ENCODE measurements at regions not wholly inside any gene's neighbourhood (a gene's known extent, or its start where the extent isn't known, plus 50 kb on each side); places are given as distances from the start of the nearest gene placed in this dataset.

- DNase-seq: no peak
Observed at GRCh38 chr20:11712639-11713160, 205.0 kb upstream of the BTBD3 start.

- DNase-seq: no peak
Observed at GRCh38 chr20:11714886-11715285, 202.8 kb upstream of the BTBD3 start.

- DNase-seq: no peak
Observed at GRCh38 chr20:11716239-11716944, 201.3 kb upstream of the BTBD3 start.

GRCh38 chr20:11716945-11717248 is 200.8 kb upstream of the BTBD3 start:
- DNase-seq: no peak

GRCh38 chr20:11717562-11717961 is 200.1 kb upstream of the BTBD3 start:
- no peak for DNase-seq

- DNase-seq: no peak
Observed at GRCh38 chr20:11718474-11719094, 199.1 kb upstream of the BTBD3 start.

GRCh38 chr20:11719153-11719552 is 198.5 kb upstream of the BTBD3 start:
- DNase-seq: no peak

GRCh38 chr20:11721411-11721810 is 196.3 kb upstream of the BTBD3 start:
- DNase-seq: no peak

- DNase-seq: no peak
Observed at GRCh38 chr20:11724097-11724496, 193.6 kb upstream of the BTBD3 start.

- no peak for DNase-seq
Observed at GRCh38 chr20:11726026-11726425, 191.7 kb upstream of the BTBD3 start.

GRCh38 chr20:11727708-11728107 is 190.0 kb upstream of the BTBD3 start:
- DNase-seq: no peak

- no peak for DNase-seq
Observed at GRCh38 chr20:11728937-11729336, 188.8 kb upstream of the BTBD3 start.

- no peak for DNase-seq
Observed at GRCh38 chr20:11729806-11730205, 187.9 kb upstream of the BTBD3 start.

GRCh38 chr20:11734431-11734830 is 183.3 kb upstream of the BTBD3 start:
- DNase-seq: no peak

- no peak for DNase-seq
Observed at GRCh38 chr20:11738852-11739251, 178.8 kb upstream of the BTBD3 start.

GRCh38 chr20:11740975-11741374 is 176.7 kb upstream of the BTBD3 start:
- DNase-seq: no peak

- DNase-seq: no peak
Observed at GRCh38 chr20:11745145-11745544, 172.5 kb upstream of the BTBD3 start.

- no peak for DNase-seq
Observed at GRCh38 chr20:11748436-11748835, 169.3 kb upstream of the BTBD3 start.

GRCh38 chr20:11752336-11752735 is 165.4 kb upstream of the BTBD3 start:
- DNase-seq: no peak

GRCh38 chr20:11753155-11753554 is 164.5 kb upstream of the BTBD3 start:
- DNase-seq: no peak

- DNase-seq: no peak
Observed at GRCh38 chr20:11754451-11754850, 163.2 kb upstream of the BTBD3 start.

GRCh38 chr20:11755071-11755841 is 162.4 kb upstream of the BTBD3 start:
- DNase-seq: no peak

- DNase-seq: no peak
Observed at GRCh38 chr20:11761497-11761896, 156.2 kb upstream of the BTBD3 start.

GRCh38 chr20:11766961-11767360 is 150.7 kb upstream of the BTBD3 start:
- no peak for DNase-seq
